KMS-11 (cell line): ENCODE measurements at regions not wholly inside any gene's neighbourhood (a gene's known extent, or its start where the extent isn't known, plus 50 kb on each side); places are given as distances from the start of the nearest gene placed in this dataset.

Source experiments
- H2AFZ ChIP-seq: fragments of 200-600 bp; sonication (generic); 2 replicates; pipeline ENCODE4 v1.6.1; 2016; ENCODE audit warnings: antibody characterized with exemption, mixed run types, low read depth
- H3K27ac ChIP-seq: fragments of 200-600 bp; sonication (generic); 2 replicates; pipeline ENCODE4 v1.6.1; 2016; ENCODE audit warnings: mild to moderate bottlenecking, mixed run types
- H3K27me3 ChIP-seq: fragments of 200-600 bp; sonication (generic); 2 replicates; pipeline ENCODE4 v1.6.1; 2017; ENCODE audit warnings: mild to moderate bottlenecking, low read depth, mixed run types, moderate library complexity; ENCODE audit not compliant: insufficient read depth
- H3K36me3 ChIP-seq: fragments of 200-600 bp; sonication (generic); 2 replicates; pipeline ENCODE4 v1.6.1; 2017; ENCODE audit warnings: mild to moderate bottlenecking, mixed run types; ENCODE audit not compliant: insufficient read depth
- H3K4me1 ChIP-seq: fragments of 200-600 bp; sonication (generic); 2 replicates; pipeline ENCODE4 v1.6.1; 2016; ENCODE audit warnings: mild to moderate bottlenecking, low read depth, mixed run types; ENCODE audit not compliant: poor library complexity, severe bottlenecking
- H3K4me2 ChIP-seq: fragments of 200-600 bp; sonication (generic); 2 replicates; pipeline ENCODE4 v1.7.0; 2016; ENCODE audit warnings: mild to moderate bottlenecking, mixed run types
- H3K4me3 ChIP-seq: fragments of 200-600 bp; sonication (generic); IDR thresholded peaks from 2 replicates; pipeline ENCODE4 v1.6.1; 2017; ENCODE audit warnings: low read depth, low read length, mixed read lengths; ENCODE audit not compliant: insufficient read depth
- H3K79me2 ChIP-seq: fragments of 200-600 bp; sonication (generic); 2 replicates; pipeline ENCODE4 v1.6.1; 2016; ENCODE audit warnings: low read depth, mixed run types; ENCODE audit not compliant: insufficient read depth
- H3K9ac ChIP-seq: fragments of 200-600 bp; sonication (generic); 2 replicates; pipeline ENCODE4 v1.6.1; 2016; ENCODE audit warnings: mild to moderate bottlenecking, mixed run types
- H4K20me1 ChIP-seq: fragments of 200-600 bp; sonication (generic); 2 replicates; pipeline ENCODE4 v1.6.1; 2016; ENCODE audit warnings: mild to moderate bottlenecking, mixed run types; ENCODE audit not compliant: insufficient read depth
- CTCF ChIP-seq: fragments of 200-600 bp; sonication (generic); conservative IDR thresholded peaks from 2 replicates; pipeline ENCODE4 v1.6.1; 2017; ENCODE audit warnings: low read depth, mild to moderate bottlenecking, antibody characterized with exemption, low read length, moderate library complexity, mixed read lengths

GRCh38 chr5:91906494-91906893, 523.4 kb upstream of the ARRDC3 start:
- TF ChIP-seq CTCF: no peak
- Histone ChIP-seq H3K27me3 (no peaks in the 10 kb centered on the region), H2AFZ (no peak overlapping the region), H4K20me1 (no peaks in the 10 kb centered on the region), H3K79me2 (no peaks in the 10 kb centered on the region), H3K9ac (no peak overlapping the region), H3K4me1 (no peaks in the 10 kb centered on the region), H3K27ac (no peak overlapping the region), H3K4me2 (no peak overlapping the region), H3K36me3 (no peaks in the 10 kb centered on the region), H3K4me3 (no peak overlapping the region)

- Histone ChIP-seq H3K9ac (no peak overlapping the region), H2AFZ (no peak overlapping the region), H3K27me3 (no peaks in the 10 kb centered on the region), H3K4me2 (no peak overlapping the region), H3K27ac (no peak overlapping the region), H3K79me2 (no peaks in the 10 kb centered on the region), H3K4me1 (no peaks in the 10 kb centered on the region), H4K20me1 (no peaks in the 10 kb centered on the region), H3K4me3 (no peak overlapping the region), H3K36me3 (no peaks in the 10 kb centered on the region)
- no peak for TF ChIP-seq CTCF
These were observed 522.9 kb upstream of the ARRDC3 start for GRCh38 chr5:91906027-91906426.

- H3K4me1 ChIP-seq: no peaks in the 10 kb centered on the region
- H3K27ac ChIP-seq: no peak overlapping the region
- H4K20me1 ChIP-seq: no peaks in the 10 kb centered on the region
- no peak for TF ChIP-seq CTCF
- no peak overlapping the region for H3K4me3 ChIP-seq
- no peaks in the 10 kb centered on the region for H3K36me3 ChIP-seq
- no peak overlapping the region for H3K9ac ChIP-seq
- H3K27me3 ChIP-seq: no peaks in the 10 kb centered on the region
- no peak overlapping the region for H2AFZ ChIP-seq
- no peaks in the 10 kb centered on the region for H3K79me2 ChIP-seq
- no peak overlapping the region for H3K4me2 ChIP-seq
These were observed 515.8 kb upstream of the ARRDC3 start for GRCh38 chr5:91898898-91899297.

GRCh38 chr5:91898019-91898418, 514.9 kb upstream of the ARRDC3 start:
- Histone ChIP-seq H3K9ac (no peak overlapping the region), H4K20me1 (no peaks in the 10 kb centered on the region), H3K4me1 (no peaks in the 10 kb centered on the region), H3K27me3 (no peaks in the 10 kb centered on the region), H3K79me2 (no peaks in the 10 kb centered on the region), H3K4me3 (no peak overlapping the region), H3K4me2 (no peak overlapping the region), H3K36me3 (no peaks in the 10 kb centered on the region), H3K27ac (no peak overlapping the region), H2AFZ (no peak overlapping the region)
- TF ChIP-seq CTCF: no peak

- no peak overlapping the region for H3K27ac ChIP-seq
These were observed 505.7 kb upstream of the ARRDC3 start for GRCh38 chr5:91888810-91889209.

More at GRCh38 chr5:91888810-91889209, 505.7 kb upstream of the ARRDC3 start:
- Histone ChIP-seq H3K4me1 (no peaks in the 10 kb centered on the region), H3K9ac (no peak overlapping the region), H3K27me3 (no peaks in the 10 kb centered on the region), H3K79me2 (no peaks in the 10 kb centered on the region), H3K4me3 (no peak overlapping the region), H4K20me1 (no peaks in the 10 kb centered on the region), H3K36me3 (no peaks in the 10 kb centered on the region), H3K4me2 (no peak overlapping the region), H2AFZ (no peak overlapping the region)
- no peak for TF ChIP-seq CTCF
